K562 (cell line): ENCODE measurements at regions not wholly inside any gene's neighbourhood (a gene's known extent, or its start where the extent isn't known, plus 50 kb on each side); places are given as distances from the start of the nearest gene placed in this dataset.

ENCODE experiments used
- CEBPZ ChIP-seq: fragments of 150-350 bp; IDR thresholded peaks from 2 replicates; pipeline ENCODE4 v1.6.1; 2014; ENCODE audit warnings: low read depth, mild to moderate bottlenecking, low read length, borderline replicate concordance
- FOXJ2 ChIP-seq: fragments of 200-800 bp; sonication (Bioruptor generic); IDR thresholded peaks from 2 replicates; pipeline ENCODE4 v1.6.1; 2016; ENCODE audit warnings: missing genetic modification characterization, missing compliant biosample characterization
- GTF2A2 ChIP-seq: IDR thresholded peaks from 2 replicates; pipeline ENCODE4 v1.6.1; 2016; ENCODE audit warnings: mild to moderate bottlenecking, missing genetic modification characterization, missing compliant biosample characterization
- HMG20A ChIP-seq: fragments of 450-650 bp; formaldehyde crosslinking; conservative IDR thresholded peaks from 2 replicates; pipeline ENCODE4 v1.4.0; 2020; ENCODE audit warnings: mild to moderate bottlenecking, mixed read lengths
- HMGN3 ChIP-seq: IDR thresholded peaks from 2 replicates; pipeline ENCODE4 v1.6.1; 2011; ENCODE audit warnings: borderline replicate concordance, low read depth, mild to moderate bottlenecking, mixed read lengths, low read length; ENCODE audit not compliant: insufficient read length; ENCODE audit errors: extremely low read depth
- NELFE ChIP-seq: IDR thresholded peaks from 2 replicates; pipeline ENCODE4 v1.6.1; 2011; ENCODE audit warnings: mild to moderate bottlenecking; ENCODE audit not compliant: insufficient read depth, insufficient read length
- SAFB2 ChIP-seq: fragments of 200-400 bp; formaldehyde crosslinking; IDR thresholded peaks from 2 replicates; pipeline ENCODE4 v1.6.1; 2018; ENCODE audit warnings: borderline replicate concordance, low read length, low read depth, moderate library complexity; ENCODE audit not compliant: severe bottlenecking
- TAF1 ChIP-seq: IDR thresholded peaks from 2 replicates; pipeline ENCODE4 v1.6.1; 2011; ENCODE audit warnings: mild to moderate bottlenecking, low read length, moderate library complexity; ENCODE audit not compliant: insufficient read depth, control insufficient read depth, severe bottlenecking; ENCODE audit errors: extremely low read depth
- XRCC5 ChIP-seq: fragments of 200-400 bp; formaldehyde crosslinking; IDR thresholded peaks from 2 replicates; pipeline ENCODE4 v1.6.1; 2017; ENCODE audit warnings: low read depth, mild to moderate bottlenecking, low read length
- ZNF277 ChIP-seq: fragments of 250-450 bp; sonication (Bioruptor Pico); IDR thresholded peaks from 2 replicates; pipeline ENCODE4 v1.8.0; 2022; ENCODE audit warnings: inconsistent platforms, mild to moderate bottlenecking, moderate library complexity, borderline replicate concordance
- ZNF77 ChIP-seq: fragments of 250-450 bp; sonication (Bioruptor Pico); IDR thresholded peaks from 2 replicates; pipeline ENCODE4 v1.5.0; 2020

GRCh38 chr2:235430366-235431083, 63.3 kb upstream of the AGAP1 start (continued):
- TF ChIP-seq SAFB2 (no peak), ZNF277 (CRISPR knock-in tag) (no peak), NELFE (no peak), HMGN3 (no peak), GTF2A2 (tag) (no peak), TAF1 (no peak), ZNF77 (CRISPR knock-in tag) (no peak), HMG20A (CRISPR knock-in tag) (no peak), FOXJ2 (tag) (no peak), CEBPZ (no peak), XRCC5 (no peak)
